ENCODE measurements at regions not wholly inside any gene's neighbourhood (a gene's known extent, or its start where the extent isn't known, plus 50 kb on each side); places are given as distances from the start of the nearest gene placed in this dataset.
A peak's percentile ranks its signal among the peaks of the same experiment; 100 is the strongest.
"Not testable (repeated sequence)": the region's sequence is repeated elsewhere in the genome, so short reads cannot be mapped to it uniquely, and the experiment has no call there.

GRCh38 chr5:83802686-83803085 is 82.0 kb upstream of the HAPLN1 start:
- DNase-seq (ENCODE audit: low read depth) = peak; percentile 97

DNA sequence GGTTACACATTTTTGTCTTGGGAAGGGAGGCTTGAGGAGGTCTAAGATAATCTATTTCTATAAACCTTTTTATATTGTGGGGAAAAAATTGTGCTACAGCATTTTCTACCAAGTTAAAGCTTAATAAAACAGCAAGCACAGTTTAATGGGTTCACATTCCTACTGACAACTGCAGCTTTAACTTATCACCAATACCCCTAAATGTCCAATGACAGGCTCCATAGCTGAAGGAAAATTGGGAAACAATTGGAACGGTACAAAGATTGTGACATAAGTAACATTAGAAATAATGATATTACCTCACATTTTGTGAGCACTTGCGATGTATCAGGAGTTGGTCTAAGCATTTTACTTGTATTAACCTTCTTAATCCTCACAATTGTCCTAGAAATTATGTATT is 79.5 kb upstream of the HAPLN1 start:
- no peak for DNase-seq (ENCODE audit: low read depth)

DNA sequence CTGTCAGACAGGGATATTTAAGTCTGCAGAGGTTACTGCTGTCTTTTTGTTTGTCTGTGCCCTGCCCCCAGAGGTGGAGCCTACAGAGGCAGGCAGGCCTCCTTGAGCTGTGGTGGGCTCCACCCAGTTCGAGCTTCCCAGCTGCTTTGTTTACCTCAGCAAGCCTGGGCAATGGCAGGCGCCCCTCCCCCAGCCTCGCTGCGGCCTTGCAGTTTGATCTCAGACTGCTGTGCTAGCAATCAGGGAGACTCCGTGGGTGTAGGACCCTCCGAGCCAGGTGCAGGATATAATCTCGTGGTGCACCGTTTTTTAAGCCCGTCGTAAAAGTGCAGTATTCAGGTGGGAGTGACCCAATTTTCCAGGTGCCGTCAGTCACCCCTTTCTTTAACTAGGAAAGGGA is 78.4 kb upstream of the HAPLN1 start:
- not testable (repeated sequence) for DNase-seq (ENCODE audit: low read depth)

GRCh38 chr5:83789371-83789770 is 68.7 kb upstream of the HAPLN1 start:
- DNase-seq (ENCODE audit: low read depth) = peak; percentile 27

GRCh38 chr5:83787631-83788030 is 67.0 kb upstream of the HAPLN1 start:
- peak; percentile 32 for DNase-seq (ENCODE audit: low read depth)

- DNase-seq (ENCODE audit: low read depth) = no peak
Measured at GRCh38 chr5:83785176-83785668, 64.6 kb upstream of the HAPLN1 start.

DNA sequence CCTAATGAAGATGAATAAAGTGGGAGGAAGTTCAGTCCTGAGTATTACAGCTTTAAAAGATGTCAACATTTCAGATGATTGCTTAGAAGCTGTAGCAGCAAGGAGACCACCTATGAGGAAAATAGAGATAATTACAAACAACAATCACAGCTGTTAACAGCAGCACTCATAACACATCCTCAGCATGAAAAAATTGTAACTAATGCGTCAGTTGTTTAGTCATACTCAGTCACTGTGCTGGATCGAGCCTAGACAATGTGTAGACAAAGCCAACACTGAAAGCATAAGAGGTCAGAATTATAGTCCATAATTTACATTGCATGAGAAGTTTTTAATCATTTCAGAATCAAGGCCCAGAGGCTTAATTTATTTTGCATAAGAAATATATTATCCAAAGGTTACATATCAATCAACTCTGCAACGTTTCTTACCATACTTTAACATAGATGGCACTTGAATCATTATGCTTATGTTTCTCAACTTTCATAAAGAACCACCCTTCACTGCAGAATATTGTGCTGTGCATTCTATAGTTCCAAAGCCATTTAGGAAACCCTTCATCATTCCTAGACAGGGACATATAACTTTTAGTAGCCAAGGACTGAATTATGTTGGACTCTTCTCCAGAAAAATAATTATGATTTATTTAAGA is 60.2 kb upstream of the HAPLN1 start:
- no peak for DNase-seq (ENCODE audit: low read depth)

DNA sequence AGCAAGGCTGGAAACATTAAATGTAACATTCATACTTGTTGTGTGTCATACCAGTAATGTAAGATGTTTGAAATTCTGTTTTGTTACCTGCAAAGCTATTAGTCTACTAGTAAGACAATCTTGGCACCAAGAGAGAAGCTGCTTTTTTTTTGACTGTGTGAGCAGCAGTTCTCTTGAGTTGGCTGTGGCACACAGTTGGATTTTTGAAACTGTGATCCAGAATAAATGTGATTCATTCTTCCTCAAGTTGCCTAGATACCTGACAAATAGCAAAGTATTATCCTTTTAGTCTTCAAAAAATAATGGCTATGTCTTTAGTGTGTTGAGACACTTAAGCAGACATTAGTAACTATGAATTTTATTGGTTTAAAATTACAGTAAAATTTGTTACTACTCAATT is 57.2 kb upstream of the HAPLN1 start:
- no peak for DNase-seq (ENCODE audit: low read depth)

- DNase-seq (ENCODE audit: low read depth) = no peak
Measured at GRCh38 chr5:83776437-83777031, 55.9 kb upstream of the HAPLN1 start.
